GM10266 (cell line): ENCODE measurements at regions not wholly inside any gene's neighbourhood (a gene's known extent, or its start where the extent isn't known, plus 50 kb on each side); places are given as distances from the start of the nearest gene placed in this dataset.

Experiments used
- DNase-seq: peaks from one replicate; pipeline ENCODE4 v3.0.0; 2012; ENCODE audit errors: extremely low spot score
- TF ChIP-seq, protein P1 (sequence below): IDR thresholded peaks from 2 replicates; pipeline ENCODE4 v1.5.1; 2012; ENCODE audit warnings: mild to moderate bottlenecking, low read depth; ENCODE audit not compliant: control insufficient read depth, insufficient read depth; ENCODE audit errors: missing control alignments

GRCh38 chr12:88310069-88310468, 168.0 kb downstream of the TMTC3 start:
- TF ChIP-seq, protein P1, sequence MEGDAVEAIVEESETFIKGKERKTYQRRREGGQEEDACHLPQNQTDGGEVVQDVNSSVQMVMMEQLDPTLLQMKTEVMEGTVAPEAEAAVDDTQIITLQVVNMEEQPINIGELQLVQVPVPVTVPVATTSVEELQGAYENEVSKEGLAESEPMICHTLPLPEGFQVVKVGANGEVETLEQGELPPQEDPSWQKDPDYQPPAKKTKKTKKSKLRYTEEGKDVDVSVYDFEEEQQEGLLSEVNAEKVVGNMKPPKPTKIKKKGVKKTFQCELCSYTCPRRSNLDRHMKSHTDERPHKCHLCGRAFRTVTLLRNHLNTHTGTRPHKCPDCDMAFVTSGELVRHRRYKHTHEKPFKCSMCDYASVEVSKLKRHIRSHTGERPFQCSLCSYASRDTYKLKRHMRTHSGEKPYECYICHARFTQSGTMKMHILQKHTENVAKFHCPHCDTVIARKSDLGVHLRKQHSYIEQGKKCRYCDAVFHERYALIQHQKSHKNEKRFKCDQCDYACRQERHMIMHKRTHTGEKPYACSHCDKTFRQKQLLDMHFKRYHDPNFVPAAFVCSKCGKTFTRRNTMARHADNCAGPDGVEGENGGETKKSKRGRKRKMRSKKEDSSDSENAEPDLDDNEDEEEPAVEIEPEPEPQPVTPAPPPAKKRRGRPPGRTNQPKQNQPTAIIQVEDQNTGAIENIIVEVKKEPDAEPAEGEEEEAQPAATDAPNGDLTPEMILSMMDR = no peak
- DNase-seq = no peak

DNA sequence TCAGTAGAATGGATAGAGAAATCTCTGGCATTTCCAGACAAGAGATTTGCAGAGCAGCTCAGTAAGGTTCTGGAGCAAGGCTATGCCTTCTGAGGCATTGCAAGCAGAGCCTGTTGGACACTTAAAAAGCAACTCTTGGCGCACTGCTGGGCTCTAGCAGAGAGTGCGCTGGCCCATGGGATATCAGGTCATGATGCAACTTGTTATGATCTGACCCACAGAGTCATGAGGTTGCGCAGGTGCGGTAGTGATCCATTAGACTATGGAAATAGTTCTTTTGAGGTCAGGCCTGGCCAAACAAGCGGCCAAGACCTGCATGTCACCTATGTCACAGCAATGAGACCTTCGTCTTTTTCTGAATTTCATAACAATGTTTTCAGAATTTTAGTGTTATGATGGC, 168.6 kb downstream of the TMTC3 start:
- TF ChIP-seq, protein P1 = no peak
- DNase-seq = no peak

- TF ChIP-seq, protein P1 = no peak
- no peak for DNase-seq
These were observed 171.4 kb downstream of the TMTC3 start for GRCh38 chr12:88313554-88313953.

DNA sequence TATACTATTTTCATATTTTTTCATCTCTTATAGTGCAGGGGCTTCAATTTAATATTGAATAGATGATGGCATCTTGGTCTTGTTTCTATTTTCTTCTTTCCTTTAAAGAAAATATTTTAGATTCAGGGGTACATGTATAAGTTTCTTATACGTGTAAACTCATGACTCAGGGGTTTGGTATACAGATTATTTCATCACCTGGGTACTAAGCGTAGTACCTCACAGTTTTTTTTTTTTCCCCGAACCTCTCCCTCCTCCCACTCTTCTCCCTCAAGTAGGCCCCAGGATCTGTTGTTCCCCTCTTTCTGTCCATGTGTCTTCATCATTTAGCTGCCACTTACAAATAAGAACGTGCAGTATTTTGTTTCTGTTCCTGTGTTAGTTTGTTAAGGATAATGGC, 172.6 kb downstream of the TMTC3 start:
- no peak for DNase-seq
- TF ChIP-seq, protein P1 = no peak

DNA sequence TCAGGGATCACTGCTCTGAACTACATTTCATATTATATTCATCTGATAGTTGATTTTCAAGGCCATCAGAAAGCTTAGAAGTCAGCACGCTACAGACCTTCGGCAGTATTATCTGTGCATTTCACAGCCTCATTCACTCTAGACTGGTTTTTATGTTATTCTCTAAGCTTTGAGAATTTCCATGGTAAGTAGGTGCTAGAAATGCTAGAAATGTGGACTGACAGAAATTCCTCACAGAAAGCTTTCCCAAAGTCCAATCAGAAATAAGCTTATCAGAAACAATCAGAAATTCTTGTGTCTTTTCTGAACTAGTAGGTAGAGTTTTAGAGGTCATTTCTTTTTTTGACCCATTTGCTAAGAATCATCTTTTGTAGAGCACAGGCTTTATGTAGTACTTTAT, 176.6 kb downstream of the TMTC3 start:
- DNase-seq = no peak
- TF ChIP-seq, protein P1 = no peak

- TF ChIP-seq, protein P1 = no peak
- no peak for DNase-seq
These were observed 183.1 kb downstream of the TMTC3 start for GRCh38 chr12:88325076-88325815.

- DNase-seq = no peak
These were observed 183.7 kb downstream of the TMTC3 start for GRCh38 chr12:88325816-88326189.

More at GRCh38 chr12:88325816-88326189, 183.7 kb downstream of the TMTC3 start:
- TF ChIP-seq, protein P1 = no peak
